Hepatocyte (in vitro differentiated cells): ENCODE measurements at regions not wholly inside any gene's neighbourhood (a gene's known extent, or its start where the extent isn't known, plus 50 kb on each side); places are given as distances from the start of the nearest gene placed in this dataset.

Experiments
- CTCF ChIP-seq: fragments of 200-600 bp; sonication (generic); IDR thresholded peaks from 2 replicates; pipeline ENCODE4 v1.5.1; 2016; ENCODE audit warnings: antibody characterized with exemption, mild to moderate bottlenecking; ENCODE audit not compliant: poor library complexity
- EZH2 ChIP-seq: fragments of 200-600 bp; sonication (generic); IDR thresholded peaks from 2 replicates; pipeline ENCODE4 v1.6.1; 2016; ENCODE audit warnings: antibody characterized with exemption, mild to moderate bottlenecking, borderline replicate concordance

GRCh38 chr3:132232231-132232792 lies 84.9 kb upstream of the ACP3 start:
- TF ChIP-seq CTCF, result no peak
- no peak for TF ChIP-seq EZH2
